ENCODE measurements at regions not wholly inside any gene's neighbourhood (a gene's known extent, or its start where the extent isn't known, plus 50 kb on each side); places are given as distances from the start of the nearest gene placed in this dataset.

DNA sequence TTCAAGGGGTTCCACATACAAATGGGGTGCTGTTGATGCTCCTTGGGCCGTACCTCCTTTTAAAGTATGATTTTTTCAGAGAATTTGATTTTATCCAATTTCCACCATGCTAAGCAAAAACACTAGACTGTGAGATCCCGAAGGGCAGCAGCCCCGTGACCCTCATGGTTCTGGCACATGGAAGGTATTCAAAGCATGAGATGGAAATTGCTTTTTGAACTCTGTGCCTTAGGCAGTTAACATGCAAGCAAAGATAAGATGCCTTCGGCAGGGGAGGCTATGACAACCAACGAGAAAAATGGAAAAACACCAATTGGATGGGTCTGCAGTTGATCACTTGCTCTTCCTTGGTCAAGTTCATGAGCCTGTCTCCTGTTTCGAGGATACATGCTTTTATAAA is 120.8 kb upstream of the DIO3 start:
- Histone ChIP-seq H3K4me3 (ENCODE audit: low read depth in 1 of 2, low read length in 2 of 2) (no peak overlapping the region), H3K4me1 (ENCODE audit: insufficient read depth, low read length) (no peaks in the 10 kb centered on the region), H3K9ac (ENCODE audit: low read length) (no peak overlapping the region), H3K36me3 (ENCODE audit: insufficient read depth, low read length) (no peaks in the 10 kb centered on the region), H3K9me3 (ENCODE audit: low read length) (no peaks in the 10 kb centered on the region), H3K27ac (ENCODE audit: low read depth, low read length) (no peak overlapping the region), H3K27me3 (ENCODE audit: control insufficient read depth in 1 of 2, insufficient read depth in 2 of 2, low read length in 2 of 2) (no peaks in the 10 kb centered on the region)

DNA sequence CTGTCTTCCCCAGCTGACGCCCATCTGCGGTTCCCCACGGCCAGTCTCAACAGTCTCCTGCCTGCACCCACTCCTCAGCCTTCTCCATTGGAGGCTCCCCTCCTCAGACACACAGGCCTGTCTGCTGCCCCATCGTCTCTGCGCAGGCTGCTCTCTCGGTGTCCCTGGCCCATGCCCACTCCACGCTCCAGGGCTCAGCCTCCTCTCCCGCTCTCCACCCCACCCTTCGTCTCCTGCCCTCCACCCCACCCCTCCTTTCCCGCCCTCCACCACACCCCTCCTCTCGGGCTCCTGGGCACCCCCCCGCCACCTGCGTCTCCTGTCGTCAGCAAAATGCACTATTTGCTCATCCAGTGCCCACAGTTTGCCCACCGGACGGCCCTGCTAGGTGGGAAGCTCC is 119.6 kb upstream of the DIO3 start:
- H3K4me3 ChIP-seq (ENCODE audit: low read depth in 1 of 2, low read length in 2 of 2), result no peak overlapping the region
- H3K36me3 ChIP-seq (ENCODE audit: insufficient read depth, low read length), result no peaks in the 10 kb centered on the region
- no peaks in the 10 kb centered on the region for H3K27me3 ChIP-seq (ENCODE audit: control insufficient read depth in 1 of 2, insufficient read depth in 2 of 2, low read length in 2 of 2)
- H3K9me3 ChIP-seq (ENCODE audit: low read length), result no peaks in the 10 kb centered on the region
- no peak overlapping the region for H3K9ac ChIP-seq (ENCODE audit: low read length)
- no peaks in the 10 kb centered on the region for H3K4me1 ChIP-seq (ENCODE audit: insufficient read depth, low read length)
- no peak overlapping the region for H3K27ac ChIP-seq (ENCODE audit: low read depth, low read length)

DNA sequence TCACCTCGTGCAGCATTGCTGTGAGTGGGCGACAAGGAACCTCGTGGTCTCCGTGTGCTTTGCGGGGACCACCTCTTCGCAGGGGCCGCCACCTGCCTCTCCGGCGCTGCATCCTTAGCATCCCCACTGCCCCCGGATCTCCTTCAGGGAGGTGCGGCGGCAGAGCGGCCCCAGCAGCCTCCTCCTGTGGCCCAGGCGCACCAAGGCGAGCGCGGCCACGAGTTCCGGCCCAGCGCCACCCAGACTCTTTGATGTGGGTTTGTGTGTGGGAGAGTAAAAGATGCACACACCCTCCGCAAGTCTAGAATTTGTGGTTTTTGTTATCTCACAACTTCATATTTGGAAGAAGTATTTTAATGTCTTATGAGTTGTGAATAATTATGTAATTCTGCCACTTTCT is 118.8 kb upstream of the DIO3 start:
- Histone ChIP-seq H3K27me3 (ENCODE audit: control insufficient read depth in 1 of 2, insufficient read depth in 2 of 2, low read length in 2 of 2) (no peaks in the 10 kb centered on the region), H3K4me1 (ENCODE audit: insufficient read depth, low read length) (no peaks in the 10 kb centered on the region), H3K36me3 (ENCODE audit: insufficient read depth, low read length) (no peaks in the 10 kb centered on the region), H3K27ac (ENCODE audit: low read depth, low read length) (no peak overlapping the region), H3K9me3 (ENCODE audit: low read length) (no peaks in the 10 kb centered on the region), H3K9ac (ENCODE audit: low read length) (no peak overlapping the region), H3K4me3 (ENCODE audit: low read depth in 1 of 2, low read length in 2 of 2) (no peak overlapping the region)

DNA sequence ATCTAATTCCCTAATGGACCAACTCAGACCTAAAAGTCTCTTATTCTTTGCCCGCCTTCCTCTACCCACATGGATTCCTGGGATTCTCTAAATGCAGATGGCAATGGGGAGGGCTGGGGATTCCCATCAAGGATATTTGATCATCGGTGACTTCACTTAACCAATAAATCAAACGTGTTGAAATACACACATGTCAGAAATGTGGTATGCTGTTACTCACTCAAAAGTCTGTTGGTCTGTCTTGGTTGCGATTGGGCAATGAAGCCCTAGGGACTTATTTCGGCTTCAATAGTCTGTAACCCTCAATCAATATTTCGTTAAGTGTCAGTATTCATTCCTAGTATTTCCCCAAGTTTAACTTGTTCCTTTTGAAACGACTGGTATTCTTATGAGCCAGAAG is 117.2 kb upstream of the DIO3 start:
- Histone ChIP-seq H3K36me3 (ENCODE audit: insufficient read depth, low read length) (no peaks in the 10 kb centered on the region), H3K4me1 (ENCODE audit: insufficient read depth, low read length) (no peaks in the 10 kb centered on the region), H3K27ac (ENCODE audit: low read depth, low read length) (no peak overlapping the region), H3K4me3 (ENCODE audit: low read depth in 1 of 2, low read length in 2 of 2) (no peak overlapping the region), H3K27me3 (ENCODE audit: control insufficient read depth in 1 of 2, insufficient read depth in 2 of 2, low read length in 2 of 2) (no peaks in the 10 kb centered on the region), H3K9ac (ENCODE audit: low read length) (no peak overlapping the region), H3K9me3 (ENCODE audit: low read length) (no peaks in the 10 kb centered on the region)

DNA sequence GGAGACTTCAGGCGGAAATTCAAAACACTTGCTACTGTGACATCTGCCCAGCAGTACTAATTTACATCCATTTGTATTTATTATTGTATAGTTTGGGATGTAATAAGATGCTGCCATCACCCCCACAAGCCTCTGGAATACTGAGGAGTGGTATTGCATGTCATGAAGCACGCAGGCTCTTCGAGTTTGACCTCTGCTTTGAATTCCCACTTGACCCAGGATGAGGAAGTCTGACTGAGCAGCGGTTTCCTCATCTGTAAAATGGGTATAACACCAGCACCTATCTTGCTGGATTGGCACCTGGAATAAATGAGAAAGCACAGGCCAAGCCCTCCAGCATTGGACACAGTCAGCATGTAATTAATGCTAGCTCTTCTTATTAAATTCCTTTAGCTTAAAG is 116.0 kb upstream of the DIO3 start:
- Histone ChIP-seq H3K9ac (ENCODE audit: low read length) (no peak overlapping the region), H3K4me1 (ENCODE audit: insufficient read depth, low read length) (no peaks in the 10 kb centered on the region), H3K27me3 (ENCODE audit: control insufficient read depth in 1 of 2, insufficient read depth in 2 of 2, low read length in 2 of 2) (no peaks in the 10 kb centered on the region), H3K9me3 (ENCODE audit: low read length) (no peaks in the 10 kb centered on the region), H3K4me3 (ENCODE audit: low read depth in 1 of 2, low read length in 2 of 2) (no peak overlapping the region), H3K36me3 (ENCODE audit: insufficient read depth, low read length) (no peaks in the 10 kb centered on the region), H3K27ac (ENCODE audit: low read depth, low read length) (no peak overlapping the region)

DNA sequence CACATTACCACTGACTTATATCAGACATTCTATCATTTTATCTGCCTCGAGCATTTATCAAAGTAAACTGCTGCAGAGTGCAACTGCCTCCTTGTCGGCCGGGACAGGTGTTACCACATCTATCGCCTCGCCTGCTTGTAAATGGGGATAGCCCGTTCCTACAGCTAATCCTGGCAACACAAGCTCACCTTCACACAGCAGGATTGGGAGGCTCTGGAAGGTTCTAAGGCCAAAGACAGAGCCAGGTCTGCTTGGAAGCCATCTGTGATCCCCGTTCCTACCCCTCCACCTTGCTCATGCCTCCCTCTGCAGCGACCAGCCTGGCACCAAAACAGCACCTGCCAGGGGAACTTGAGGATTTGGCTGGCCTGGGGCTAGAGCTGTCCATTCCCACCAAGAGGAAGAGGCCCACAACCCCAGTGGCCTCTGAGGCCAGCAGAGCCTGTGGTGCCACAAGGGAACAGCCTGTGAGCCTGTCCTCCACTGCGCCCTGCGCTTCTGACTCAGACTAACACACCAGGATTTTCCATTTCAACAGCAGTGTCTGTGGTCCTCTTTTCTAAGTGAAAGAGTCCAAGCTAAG is 114.8 kb upstream of the DIO3 start:
- Histone ChIP-seq H3K4me3 (ENCODE audit: low read depth in 1 of 2, low read length in 2 of 2) (no peak overlapping the region), H3K9ac (ENCODE audit: low read length) (no peak overlapping the region), H3K27me3 (ENCODE audit: control insufficient read depth in 1 of 2, insufficient read depth in 2 of 2, low read length in 2 of 2) (no peaks in the 10 kb centered on the region), H3K9me3 (ENCODE audit: low read length) (no peaks in the 10 kb centered on the region), H3K36me3 (ENCODE audit: insufficient read depth, low read length) (no peaks in the 10 kb centered on the region), H3K27ac (ENCODE audit: low read depth, low read length) (no peak overlapping the region), H3K4me1 (ENCODE audit: insufficient read depth, low read length) (no peaks in the 10 kb centered on the region)

DNA sequence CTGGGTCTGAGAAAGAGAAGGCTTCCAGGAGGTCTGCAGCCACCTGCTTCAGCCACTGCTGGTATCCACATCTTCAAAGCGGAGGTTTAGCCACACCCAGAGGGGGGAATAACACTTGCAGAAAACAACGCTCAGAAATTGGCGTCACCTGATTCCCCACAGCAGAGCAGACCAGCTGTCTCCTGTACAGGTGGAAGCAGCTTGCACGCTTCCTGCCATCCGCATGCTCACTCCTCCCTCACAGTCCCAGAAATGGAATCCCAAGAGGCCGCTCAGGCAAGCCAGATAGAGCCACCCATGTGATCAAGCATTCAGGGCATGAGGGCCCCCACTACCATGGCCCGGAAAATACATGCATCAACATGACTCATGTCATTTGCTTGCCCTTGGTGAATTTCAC is 112.2 kb upstream of the DIO3 start:
- Histone ChIP-seq H3K9me3 (ENCODE audit: low read length) (no peaks in the 10 kb centered on the region), H3K27ac (ENCODE audit: low read depth, low read length) (no peak overlapping the region), H3K36me3 (ENCODE audit: insufficient read depth, low read length) (no peaks in the 10 kb centered on the region), H3K27me3 (ENCODE audit: control insufficient read depth in 1 of 2, insufficient read depth in 2 of 2, low read length in 2 of 2) (no peaks in the 10 kb centered on the region), H3K4me3 (ENCODE audit: low read depth in 1 of 2, low read length in 2 of 2) (no peak overlapping the region), H3K4me1 (ENCODE audit: insufficient read depth, low read length) (no peaks in the 10 kb centered on the region), H3K9ac (ENCODE audit: low read length) (no peak overlapping the region)

DNA sequence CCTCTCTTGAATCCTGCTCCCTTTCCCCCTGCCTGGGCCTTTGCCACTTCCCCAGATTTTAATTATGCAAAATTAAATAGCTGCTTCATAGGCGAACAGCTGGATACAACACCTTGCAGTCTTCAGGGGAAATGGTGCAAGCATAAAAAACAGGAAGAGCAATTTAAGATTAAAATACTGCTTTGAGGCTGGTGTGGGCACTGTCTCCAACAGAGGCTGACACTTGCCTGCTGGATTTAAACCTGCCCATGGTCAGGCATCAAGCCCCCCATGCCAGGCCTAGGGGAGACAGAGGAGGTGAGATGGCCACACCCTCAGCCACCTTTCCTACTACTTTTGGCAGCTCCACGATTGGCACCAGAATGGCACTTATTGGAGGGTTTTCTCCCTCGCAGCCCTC is 110.1 kb upstream of the DIO3 start:
- Histone ChIP-seq H3K9ac (ENCODE audit: low read length) (no peak overlapping the region), H3K27me3 (ENCODE audit: control insufficient read depth in 1 of 2, insufficient read depth in 2 of 2, low read length in 2 of 2) (peaks cover 0 to under 1% of the 10 kb centered on the region in 2 donors), H3K4me3 (ENCODE audit: low read depth in 1 of 2, low read length in 2 of 2) (no peak overlapping the region)

DNA sequence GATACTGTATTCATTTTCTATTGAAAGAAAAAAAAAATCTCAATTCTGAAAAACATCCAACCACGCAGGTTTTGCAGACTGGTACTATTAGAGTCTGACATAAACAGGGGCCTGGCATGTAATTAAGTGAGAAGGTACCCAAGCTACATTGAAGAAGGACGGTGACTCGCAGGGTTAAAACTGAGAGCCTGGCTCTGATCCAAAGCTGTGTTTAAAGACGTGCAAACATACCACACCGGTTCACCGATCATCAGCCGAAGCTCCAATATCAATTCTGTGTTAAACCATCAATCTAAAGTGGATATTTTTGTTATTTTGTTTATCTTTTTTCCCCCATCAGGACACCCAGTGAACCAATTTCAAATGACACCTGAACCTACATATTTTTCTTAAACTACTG is 108.1 kb upstream of the DIO3 start:
- Histone ChIP-seq H3K36me3 (ENCODE audit: insufficient read depth, low read length) (no peaks in the 10 kb centered on the region), H3K9me3 (ENCODE audit: low read length) (no peaks in the 10 kb centered on the region), H3K9ac (ENCODE audit: low read length) (no peak overlapping the region), H3K27ac (ENCODE audit: low read depth, low read length) (no peak overlapping the region), H3K4me1 (ENCODE audit: insufficient read depth, low read length) (no peaks in the 10 kb centered on the region), H3K27me3 (ENCODE audit: control insufficient read depth in 1 of 2, insufficient read depth in 2 of 2, low read length in 2 of 2) (peaks cover 0 to 17% of the 10 kb centered on the region in 2 donors), H3K4me3 (ENCODE audit: low read depth in 1 of 2, low read length in 2 of 2) (no peak overlapping the region)

More for the DNA sequence above, 110.1 kb upstream of the DIO3 start:
- H3K27ac ChIP-seq (ENCODE audit: low read depth, low read length), result no peak overlapping the region
- H3K4me1 ChIP-seq (ENCODE audit: insufficient read depth, low read length), result no peaks in the 10 kb centered on the region
- no peaks in the 10 kb centered on the region for H3K9me3 ChIP-seq (ENCODE audit: low read length)
- no peaks in the 10 kb centered on the region for H3K36me3 ChIP-seq (ENCODE audit: insufficient read depth, low read length)

DNA sequence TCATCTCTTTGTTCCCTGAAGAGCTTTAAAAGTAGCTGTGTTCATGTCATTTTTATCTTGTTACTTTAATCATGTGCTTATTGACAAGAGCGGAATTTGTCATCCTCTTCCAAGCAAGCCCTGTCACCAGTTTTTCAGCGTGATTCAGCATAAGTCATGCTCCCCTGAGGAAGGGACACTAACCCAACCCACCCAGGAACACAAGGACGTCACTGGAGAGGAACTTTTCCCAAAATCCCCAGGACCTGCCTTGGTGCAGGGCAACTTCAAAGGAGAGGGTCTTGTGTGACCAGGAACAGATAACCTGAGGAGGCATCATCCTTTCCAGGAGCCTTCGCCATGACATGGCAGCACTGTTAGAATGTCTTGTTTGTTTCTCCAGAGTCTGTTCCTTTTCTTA is 107.1 kb upstream of the DIO3 start:
- no peak overlapping the region for H3K4me3 ChIP-seq (ENCODE audit: low read depth in 1 of 2, low read length in 2 of 2)
- no peaks in the 10 kb centered on the region for H3K36me3 ChIP-seq (ENCODE audit: insufficient read depth, low read length)
- H3K27me3 ChIP-seq (ENCODE audit: control insufficient read depth in 1 of 2, insufficient read depth in 2 of 2, low read length in 2 of 2), result peaks cover 8 to 27% of the 10 kb centered on the region in 2 donors
- H3K27ac ChIP-seq (ENCODE audit: low read depth, low read length), result no peak overlapping the region
- H3K9ac ChIP-seq (ENCODE audit: low read length), result no peak overlapping the region
- no peaks in the 10 kb centered on the region for H3K4me1 ChIP-seq (ENCODE audit: insufficient read depth, low read length)
- H3K9me3 ChIP-seq (ENCODE audit: low read length), result no peaks in the 10 kb centered on the region

DNA sequence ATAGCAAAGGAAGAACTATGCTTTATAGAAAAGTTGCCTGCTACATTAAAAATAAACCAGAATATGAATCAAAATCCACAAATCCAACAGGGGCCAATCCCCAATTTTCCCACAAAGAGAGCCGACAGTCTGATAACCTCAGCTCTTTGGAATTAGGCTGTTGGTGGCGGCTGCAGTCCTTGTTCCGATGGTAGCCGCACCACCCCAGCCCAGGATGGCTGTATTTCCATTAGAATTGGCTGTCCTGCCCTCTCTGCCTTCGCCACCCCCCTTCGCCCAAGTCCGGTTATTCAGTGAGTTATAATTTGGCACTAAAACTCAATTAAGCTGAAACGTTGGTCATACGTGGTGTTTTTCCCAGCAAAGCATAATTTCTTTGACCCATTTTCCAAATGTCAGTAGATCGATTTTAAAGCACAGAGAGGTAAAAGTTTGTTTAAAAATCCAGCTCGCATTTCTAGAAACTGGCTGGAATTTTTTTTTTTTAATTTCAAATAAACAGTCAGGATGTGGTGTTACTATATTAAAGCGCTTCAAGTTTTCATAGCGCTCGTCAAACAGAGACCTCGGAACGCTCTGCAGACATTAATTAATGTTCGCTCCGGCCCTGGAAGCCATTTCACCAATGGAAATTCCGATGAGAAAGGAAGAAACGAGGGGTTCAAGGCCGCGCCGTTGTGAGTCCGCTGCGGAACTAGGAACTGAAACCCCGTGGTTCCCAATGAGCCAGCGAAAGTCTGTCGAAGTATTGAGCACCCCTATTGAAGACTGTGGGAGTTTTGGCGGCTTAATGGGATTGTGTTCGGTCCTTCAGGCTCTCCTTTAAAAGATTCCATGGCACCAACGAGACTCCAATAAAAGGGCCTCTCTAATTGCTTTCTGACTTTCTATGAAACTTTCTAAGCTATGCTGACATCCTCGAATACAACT is 104.8 kb upstream of the DIO3 start:
- Histone ChIP-seq H3K9me3 (ENCODE audit: low read length) (no peaks in the 10 kb centered on the region), H3K27me3 (ENCODE audit: control insufficient read depth in 1 of 2, insufficient read depth in 2 of 2, low read length in 2 of 2) (peaks cover 18 to 45% of the 10 kb centered on the region in 2 donors), H3K4me3 (ENCODE audit: low read depth in 1 of 2, low read length in 2 of 2) (no peak overlapping the region), H3K9ac (ENCODE audit: low read length) (no peak overlapping the region), H3K27ac (ENCODE audit: low read depth, low read length) (no peak overlapping the region), H3K4me1 (ENCODE audit: insufficient read depth, low read length) (no peaks in the 10 kb centered on the region), H3K36me3 (ENCODE audit: insufficient read depth, low read length) (no peaks in the 10 kb centered on the region)
